Heart left ventricle (tissue), 16 donors: ENCODE measurements at regions not wholly inside any gene's neighbourhood (a gene's known extent, or its start where the extent isn't known, plus 50 kb on each side); places are given as distances from the start of the nearest gene placed in this dataset.

Source experiments
- ATAC-seq, 4 donors: fragments of 200-7000 bp; cut with Tn5 transposase; one replicate each; pipeline ENCODE4 v1.9.1; 2020 to 2022; ENCODE audit warnings: moderate library complexity in 4 of 4, mild to moderate bottlenecking in 3 of 4, moderate number of reproducible peaks in 1 of 4
- DNase-seq, 5 donors: peaks; one replicate each; pipeline ENCODE4 v3.0.0-alpha.2; 2020
- H3K27ac ChIP-seq, 12 donors: fragments of 200-600 bp; sonication (generic) in 4 of 12; one replicate each; pipeline versions ENCODE4 v1.5.0 to v1.8.0; 2016 to 2022; ENCODE audit warnings: mild to moderate bottlenecking in 2 of 12
- H3K27me3 ChIP-seq, 9 donors: fragments of 200-600 bp; sonication (generic) in 2 of 9; one replicate each; pipeline versions ENCODE4 v1.5.1 to v1.8.0; 2016 to 2022; ENCODE audit warnings: mild to moderate bottlenecking in 3 of 9
- H3K36me3 ChIP-seq, 9 donors: fragments of 200-600 bp; sonication (generic) in 2 of 9; one replicate each; pipeline versions ENCODE4 v1.5.0 to v1.8.0; 2018 to 2022; ENCODE audit warnings: mild to moderate bottlenecking in 2 of 9
- H3K4me1 ChIP-seq, 12 donors: fragments of 200-600 bp; sonication (generic) in 4 of 12; one replicate each; pipeline versions ENCODE4 v1.5.0 to v1.8.0; 2016 to 2022; ENCODE audit warnings: mild to moderate bottlenecking in 3 of 12
- H3K4me3 ChIP-seq, 12 donors: fragments of 200-600 bp; sonication (generic) in 4 of 12; one replicate each; pipeline versions ENCODE4 v1.5.0 to v1.8.0; 2017 to 2022; ENCODE audit warnings: mild to moderate bottlenecking in 9 of 12, moderate library complexity in 4 of 12
- H3K9me3 ChIP-seq, 12 donors: fragments of 200-600 bp; sonication (generic) in 4 of 12; one replicate each; pipeline versions ENCODE4 v1.5.0 to v1.8.0; 2016 to 2022; ENCODE audit warnings: mild to moderate bottlenecking in 1 of 12
- POLR2A ChIP-seq, 2 donors: fragments of 450-650 bp; IDR thresholded peaks; one replicate each; pipeline ENCODE4 v1.6.1; 2017; ENCODE audit warnings: antibody characterized with exemption in 2 of 2, mild to moderate bottlenecking in 2 of 2, moderate library complexity in 2 of 2
- WGBS, 4 donors: extraction: QIAGEN DNeasy Blood & Tissue Kit in 2 of 4; methylation state at CpG; one replicate each; pipeline versions ENCODE4 v1.1.5 to v1.1.7; 2013 to 2018; 5-methylcytosine and 5-hydroxymethylcytosine counted together
- intact Hi-C, 10 donors: fragments of 100-400 bp; cut with DNase I; formaldehyde crosslinking; loops; one replicate each; pipeline versions ENCODE4 v1.11.1 to v1.14.2; 2022
- TF ChIP-seq, protein P1 (sequence below), 12 donors: fragments of 200-600 bp; sonication (generic) in 4 of 12; IDR thresholded peaks; one replicate each; pipeline versions ENCODE4 v1.5.0 to v1.8.0; 2018 to 2022; ENCODE audit warnings: antibody characterized with exemption in 12 of 12, mild to moderate bottlenecking in 5 of 12
- donor health status: ischemic (EF 13 %, LVEDD 7.1; RV severe dilation, severe dysfunction).
- donor health status: healthy with polysubstance abuse.
- donor health status: DM: no; HTN: yes; CAD: no.
- donor health status: DM: no; HTN: no; CAD: no.
- donor health status: ischemic (EF 25% LVEDD 6.9; RV normal size, moderate dysfunction).
- donor health status: ischemic (EF 25% LVEDD 5.7; RV mildly dilated, moderate dysfunction).
- donor health status: healthy.
- donor health status: DM: yes; HTN: yes; CAD: no.
- donor health status: ischemic (EF 35%, LVEDD 5.7; RV mildly dilated, moderate dysfunction).
- donor health status: nonischemic (EF 11% LVEDD 7.7; RV severe dilation, severe dysfunction).
- donor health status: DM: yes; HTN: yes; CAD: no.
- donor health status: PGD.
- donor health status: ischemic (EF 29% LVEDD 5.4; RV normal size, mild dysfunction).
- donor health status: nonischemic (EF 23%, LVEDD 6.1; RV moderate dilation, normal function).

DNA sequence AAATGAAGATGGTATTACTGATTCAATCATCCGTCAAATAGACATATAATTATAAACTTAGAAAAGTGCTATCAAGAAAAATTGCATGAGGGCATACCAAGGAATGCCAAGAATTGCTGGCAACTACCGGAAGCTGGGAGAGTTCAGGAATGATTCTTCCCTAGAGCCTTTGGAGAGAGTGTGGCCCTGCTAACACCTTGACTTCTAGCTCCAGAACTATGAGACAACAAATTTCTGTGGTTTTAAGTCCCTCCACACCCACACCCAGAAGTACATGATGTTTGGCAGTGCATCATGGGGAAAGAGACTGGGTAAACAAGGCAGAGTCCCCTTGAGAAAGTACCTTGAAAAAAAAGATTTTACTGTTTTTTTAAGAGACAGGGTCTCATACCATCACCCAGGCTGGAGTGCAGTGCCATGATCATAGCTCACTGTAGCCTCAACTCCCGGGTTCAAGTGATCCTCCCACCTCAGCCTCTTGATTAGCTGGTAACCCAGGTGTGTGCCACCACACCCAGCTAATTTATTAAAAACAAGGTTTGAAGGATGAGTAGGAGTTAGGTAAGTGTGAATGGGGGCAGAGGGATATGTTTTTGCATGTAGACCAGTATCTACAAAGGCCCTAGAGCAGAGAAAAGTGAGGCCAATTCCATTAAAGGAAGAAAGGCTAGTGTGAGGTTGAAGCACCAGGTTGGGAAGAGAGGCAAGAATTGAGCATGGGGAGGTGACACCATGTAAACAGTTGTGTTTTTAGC, 53.1 kb downstream of the GSX2 start:
- H3K4me1 ChIP-seq, result no peaks in the 10 kb centered on the region
- peaks cover 0 to 5% (median 0%) of the 10 kb centered on the region in 9 donors for H3K27me3 ChIP-seq
- ATAC-seq (no peak), DNase-seq (no peak)
- intact Hi-C loops, result no loop called here
- H3K9me3 ChIP-seq, result no peaks in the 10 kb centered on the region
- WGBS, 4 donors, result 75 to 86% (median 81%) methylated on average over 3 of the region's 3 CpGs
- no peak for TF ChIP-seq POLR2A (IDR thresholded peaks at IDR 0.05)
- TF ChIP-seq, protein P1, sequence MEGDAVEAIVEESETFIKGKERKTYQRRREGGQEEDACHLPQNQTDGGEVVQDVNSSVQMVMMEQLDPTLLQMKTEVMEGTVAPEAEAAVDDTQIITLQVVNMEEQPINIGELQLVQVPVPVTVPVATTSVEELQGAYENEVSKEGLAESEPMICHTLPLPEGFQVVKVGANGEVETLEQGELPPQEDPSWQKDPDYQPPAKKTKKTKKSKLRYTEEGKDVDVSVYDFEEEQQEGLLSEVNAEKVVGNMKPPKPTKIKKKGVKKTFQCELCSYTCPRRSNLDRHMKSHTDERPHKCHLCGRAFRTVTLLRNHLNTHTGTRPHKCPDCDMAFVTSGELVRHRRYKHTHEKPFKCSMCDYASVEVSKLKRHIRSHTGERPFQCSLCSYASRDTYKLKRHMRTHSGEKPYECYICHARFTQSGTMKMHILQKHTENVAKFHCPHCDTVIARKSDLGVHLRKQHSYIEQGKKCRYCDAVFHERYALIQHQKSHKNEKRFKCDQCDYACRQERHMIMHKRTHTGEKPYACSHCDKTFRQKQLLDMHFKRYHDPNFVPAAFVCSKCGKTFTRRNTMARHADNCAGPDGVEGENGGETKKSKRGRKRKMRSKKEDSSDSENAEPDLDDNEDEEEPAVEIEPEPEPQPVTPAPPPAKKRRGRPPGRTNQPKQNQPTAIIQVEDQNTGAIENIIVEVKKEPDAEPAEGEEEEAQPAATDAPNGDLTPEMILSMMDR (IDR thresholded peaks at IDR 0.05), result no peak
- H3K4me3 ChIP-seq, result no peak overlapping the region
- no peaks in the 10 kb centered on the region for H3K36me3 ChIP-seq
- no peak overlapping the region for H3K27ac ChIP-seq

DNA sequence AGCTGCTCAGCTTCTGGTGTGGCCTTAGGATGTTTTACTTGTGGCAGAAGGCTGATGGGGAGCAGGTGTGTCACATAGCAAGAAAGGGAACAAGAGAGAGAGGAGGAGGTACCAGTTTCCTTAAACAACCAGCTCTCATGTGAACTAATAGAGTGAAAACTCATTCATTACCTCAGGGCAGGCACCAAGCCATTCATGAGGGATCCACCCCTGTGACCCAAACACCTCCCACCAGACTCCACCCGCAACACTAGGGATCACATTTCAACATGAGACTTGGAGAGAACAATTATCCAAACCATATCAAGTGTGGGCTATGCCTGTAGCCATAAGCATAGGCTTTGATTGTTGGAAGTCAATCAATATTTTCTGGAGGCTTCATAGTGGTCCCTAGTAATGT, 56.0 kb downstream of the GSX2 start:
- 85 to 91% (median 90%) methylated on average over 1 of the region's 1 CpG for WGBS, 4 donors
- ATAC-seq (no peak), DNase-seq (no peak)
- no peaks in the 10 kb centered on the region for H3K27me3 ChIP-seq
- intact Hi-C loops, result no loop called here
- H3K36me3 ChIP-seq, result no peaks in the 10 kb centered on the region
- H3K4me1 ChIP-seq, result no peaks in the 10 kb centered on the region
- H3K4me3 ChIP-seq, result no peak overlapping the region
- TF ChIP-seq, protein P1 (IDR thresholded peaks at IDR 0.05), result no peak
- no peak for TF ChIP-seq POLR2A (IDR thresholded peaks at IDR 0.05)
- H3K27ac ChIP-seq, result no peak overlapping the region
- H3K9me3 ChIP-seq, result peaks cover 0 to 21% (median 8%) of the 10 kb centered on the region in 12 donors

DNA sequence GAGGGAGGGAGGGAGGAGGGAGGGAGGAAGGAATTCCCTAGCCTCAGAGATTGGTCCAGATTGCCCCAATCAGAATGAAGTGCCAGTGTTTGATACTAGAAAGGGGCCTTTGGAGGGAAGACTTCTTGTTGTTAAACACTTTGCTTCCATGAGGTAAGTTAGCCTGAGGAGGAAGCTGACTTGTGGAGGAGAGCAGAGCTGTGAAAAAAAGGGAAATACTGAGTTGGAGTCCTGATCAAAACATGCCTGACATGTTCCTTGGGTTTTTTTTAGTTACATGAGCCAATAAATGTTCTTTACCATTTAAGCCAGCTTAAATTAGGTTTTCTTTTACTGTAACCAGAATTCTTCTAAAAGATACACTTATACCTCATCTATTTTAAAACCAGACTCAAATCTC, 57.6 kb downstream of the GSX2 start:
- Histone ChIP-seq H3K27ac (no peak overlapping the region), H3K4me1 (no peaks in the 10 kb centered on the region), H3K4me3 (no peak overlapping the region), H3K27me3 (no peaks in the 10 kb centered on the region), H3K36me3 (no peaks in the 10 kb centered on the region), H3K9me3 (peaks cover 0 to 26% (median 8%) of the 10 kb centered on the region in 12 donors)
- ATAC-seq, result no peak
- intact Hi-C loops, result no loop called here
- DNase-seq, result no peak
- no peak for TF ChIP-seq POLR2A (IDR thresholded peaks at IDR 0.05)
- TF ChIP-seq, protein P1 (IDR thresholded peaks at IDR 0.05), result no peak

DNA sequence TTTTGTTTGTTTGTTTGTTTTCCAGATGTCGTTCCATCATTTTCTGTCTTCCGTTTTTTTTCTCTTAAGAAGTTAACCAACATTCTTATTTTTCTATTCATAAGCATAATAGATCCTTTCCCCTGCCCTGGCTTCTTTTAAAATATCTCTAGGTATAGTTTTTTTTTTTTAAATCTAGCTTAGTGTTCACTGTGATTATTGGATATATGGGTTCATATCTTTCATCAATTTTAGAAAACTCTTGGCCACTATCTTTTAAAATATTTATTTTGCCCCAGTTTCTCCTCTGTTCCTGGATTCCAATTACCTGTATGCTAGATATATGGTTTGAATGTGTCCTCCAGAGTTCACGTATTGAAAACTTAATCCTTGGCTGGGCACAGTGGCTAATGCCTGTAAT, 59.6 kb downstream of the GSX2 start:
- H3K9me3 ChIP-seq, result peaks cover 0 to 26% (median 8%) of the 10 kb centered on the region in 12 donors
- no peaks in the 10 kb centered on the region for H3K27me3 ChIP-seq
- ATAC-seq (no peak), DNase-seq (no peak)
- no peak overlapping the region for H3K4me3 ChIP-seq
- intact Hi-C loops, result no loop called here
- 62 to 64% (median 62%) methylated on average over 3 of the region's 3 CpGs for WGBS, 4 donors
- no peaks in the 10 kb centered on the region for H3K4me1 ChIP-seq
- no peaks in the 10 kb centered on the region for H3K36me3 ChIP-seq
- H3K27ac ChIP-seq, result no peak overlapping the region
- TF ChIP-seq, protein P1 (IDR thresholded peaks at IDR 0.05), result no peak
- no peak for TF ChIP-seq POLR2A (IDR thresholded peaks at IDR 0.05)
